Activated CD4-positive, alpha-beta T cell treated with anti-CD3 and anti-CD28 coated beads for 1 hour (primary cell): ENCODE measurements at regions not wholly inside any gene's neighbourhood (a gene's known extent, or its start where the extent isn't known, plus 50 kb on each side); places are given as distances from the start of the nearest gene placed in this dataset.

ENCODE experiments used
- DNase-seq: peaks from one replicate; pipeline ENCODE4 v3.0.0-alpha.2; 2020

GRCh38 chr1:60141276-60141675 lies 67.7 kb upstream of the C1orf87 start:
- no peak for DNase-seq

GRCh38 chr1:60137406-60137805 lies 63.8 kb upstream of the C1orf87 start:
- no peak for DNase-seq

GRCh38 chr1:60136395-60136794 lies 62.8 kb upstream of the C1orf87 start:
- DNase-seq: no peak

- no peak for DNase-seq
Observed at GRCh38 chr1:60134716-60135115, 61.1 kb upstream of the C1orf87 start.

- no peak for DNase-seq
Observed at GRCh38 chr1:60133848-60134247, 60.3 kb upstream of the C1orf87 start.

- DNase-seq: no peak
Observed at GRCh38 chr1:60133000-60133673, 59.6 kb upstream of the C1orf87 start.

GRCh38 chr1:60132108-60132507 lies 58.5 kb upstream of the C1orf87 start:
- no peak for DNase-seq

GRCh38 chr1:60130703-60131102 lies 57.1 kb upstream of the C1orf87 start:
- no peak for DNase-seq

- DNase-seq: no peak
Observed at GRCh38 chr1:60129911-60130310, 56.3 kb upstream of the C1orf87 start.

- DNase-seq: no peak
Observed at GRCh38 chr1:60126723-60127122, 53.2 kb upstream of the C1orf87 start.
